ENCODE measurements at regions not wholly inside any gene's neighbourhood (a gene's known extent, or its start where the extent isn't known, plus 50 kb on each side); places are given as distances from the start of the nearest gene placed in this dataset.
"Not testable (repeated sequence)": the region's sequence is repeated elsewhere in the genome, so short reads cannot be mapped to it uniquely, and the experiment has no call there.

DNA sequence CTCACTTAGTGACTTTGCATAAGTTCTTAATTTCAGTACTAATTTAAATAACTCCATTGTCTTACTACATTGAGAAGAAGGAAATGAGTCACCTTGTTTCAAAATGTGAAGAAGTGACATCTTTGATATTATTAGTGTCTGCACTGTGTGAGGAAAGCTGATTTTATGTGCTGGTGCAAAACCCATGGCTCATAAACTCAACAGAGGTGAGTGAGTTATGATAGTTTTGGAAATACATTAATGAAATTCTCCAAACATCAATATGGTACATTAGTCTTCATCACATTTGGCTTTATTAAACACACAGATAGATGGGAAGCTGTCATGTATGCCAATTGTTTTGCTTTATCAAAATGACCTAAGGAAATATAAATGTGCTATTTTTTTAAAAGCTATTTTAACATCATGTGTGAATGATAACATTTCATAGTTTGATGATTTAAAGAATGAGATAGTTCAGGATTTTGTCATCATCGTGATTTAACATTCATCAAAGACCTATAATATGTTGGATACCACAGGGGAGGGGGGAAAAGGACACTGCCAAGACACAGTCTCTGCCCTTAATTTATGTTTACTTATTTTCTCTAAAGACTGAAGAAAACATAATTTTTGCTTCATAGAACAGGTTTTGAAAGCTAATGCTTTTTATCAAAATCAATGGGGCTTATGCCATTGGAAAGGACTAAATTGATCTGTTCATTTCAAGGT lies 902.3 kb upstream of the SLITRK1 start:
- TF ChIP-seq EZH2phosphoT487 (IDR thresholded peaks at IDR 0.05; ENCODE audit: borderline replicate concordance) = no peak
- TF ChIP-seq, protein P1, sequence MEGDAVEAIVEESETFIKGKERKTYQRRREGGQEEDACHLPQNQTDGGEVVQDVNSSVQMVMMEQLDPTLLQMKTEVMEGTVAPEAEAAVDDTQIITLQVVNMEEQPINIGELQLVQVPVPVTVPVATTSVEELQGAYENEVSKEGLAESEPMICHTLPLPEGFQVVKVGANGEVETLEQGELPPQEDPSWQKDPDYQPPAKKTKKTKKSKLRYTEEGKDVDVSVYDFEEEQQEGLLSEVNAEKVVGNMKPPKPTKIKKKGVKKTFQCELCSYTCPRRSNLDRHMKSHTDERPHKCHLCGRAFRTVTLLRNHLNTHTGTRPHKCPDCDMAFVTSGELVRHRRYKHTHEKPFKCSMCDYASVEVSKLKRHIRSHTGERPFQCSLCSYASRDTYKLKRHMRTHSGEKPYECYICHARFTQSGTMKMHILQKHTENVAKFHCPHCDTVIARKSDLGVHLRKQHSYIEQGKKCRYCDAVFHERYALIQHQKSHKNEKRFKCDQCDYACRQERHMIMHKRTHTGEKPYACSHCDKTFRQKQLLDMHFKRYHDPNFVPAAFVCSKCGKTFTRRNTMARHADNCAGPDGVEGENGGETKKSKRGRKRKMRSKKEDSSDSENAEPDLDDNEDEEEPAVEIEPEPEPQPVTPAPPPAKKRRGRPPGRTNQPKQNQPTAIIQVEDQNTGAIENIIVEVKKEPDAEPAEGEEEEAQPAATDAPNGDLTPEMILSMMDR (conservative IDR thresholded peaks at IDR 0.05; ENCODE audit: low read length) = no peak
- Histone ChIP-seq H3K4me2 (ENCODE audit: low read depth, low read length, poor library complexity, severe bottlenecking) (no peak overlapping the region), H3K4me1 (ENCODE audit: insufficient read depth, low read length, poor library complexity, severe bottlenecking) (no peaks in the 10 kb centered on the region)

GRCh38 chr13:84777316-84777715 lies 895.0 kb upstream of the SLITRK1 start:
- no peaks in the 10 kb centered on the region for H3K79me2 ChIP-seq (ENCODE audit: insufficient read depth, low read length)

More for the DNA sequence above, 902.3 kb upstream of the SLITRK1 start:
- no peaks in the 10 kb centered on the region for H3K79me2 ChIP-seq (ENCODE audit: insufficient read depth, low read length)
- H2AFZ ChIP-seq (ENCODE audit: low read length) = no peak overlapping the region
- no peaks in the 10 kb centered on the region for H3K36me3 ChIP-seq (ENCODE audit: insufficient read depth, low read length)
- no peak overlapping the region for H3K9ac ChIP-seq (ENCODE audit: low read depth, low read length, poor library complexity, severe bottlenecking)
- no peaks in the 10 kb centered on the region for H3K9me3 ChIP-seq (ENCODE audit: insufficient read depth, low read depth, low read length)
- H3K4me3 ChIP-seq (ENCODE audit: low read length, poor library complexity, severe bottlenecking) = no peak overlapping the region
- no peaks in the 10 kb centered on the region for H3K27me3 ChIP-seq (ENCODE audit: insufficient read depth, low read length, poor library complexity, severe bottlenecking)
- H4K20me1 ChIP-seq (ENCODE audit: insufficient read depth, low read length, poor library complexity, severe bottlenecking) = no peaks in the 10 kb centered on the region
- H3F3A ChIP-seq (ENCODE audit: low read depth) = no peaks in the 10 kb centered on the region
- no peaks in the 10 kb centered on the region for H3K9me2 ChIP-seq (replicated peaks; ENCODE audit: low read depth, low read length)

DNA sequence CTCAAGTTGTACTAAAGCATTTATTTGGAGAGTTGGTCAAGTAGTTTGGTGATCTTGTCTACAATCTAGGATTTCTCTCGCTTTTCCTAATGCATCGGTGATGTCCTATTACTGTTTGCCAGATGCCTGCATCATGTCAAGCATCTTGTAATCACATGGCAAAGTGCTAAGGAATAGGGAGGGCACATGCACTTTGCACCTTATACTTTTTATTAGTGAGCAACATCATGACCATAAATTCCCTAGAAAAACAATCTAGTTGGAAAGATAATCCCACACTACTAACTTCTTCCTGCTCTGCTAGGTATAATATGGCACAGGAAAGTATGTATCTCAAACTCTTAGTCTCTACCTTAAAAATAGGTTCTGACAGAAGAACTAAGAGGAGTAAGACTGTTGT lies 894.3 kb upstream of the SLITRK1 start:
- Histone ChIP-seq H3F3A (ENCODE audit: low read depth) (no peaks in the 10 kb centered on the region), H3K9ac (ENCODE audit: low read depth, low read length, poor library complexity, severe bottlenecking) (no peak overlapping the region), H4K20me1 (ENCODE audit: insufficient read depth, low read length, poor library complexity, severe bottlenecking) (no peaks in the 10 kb centered on the region), H3K79me2 (ENCODE audit: insufficient read depth, low read length) (no peaks in the 10 kb centered on the region), H2AFZ (ENCODE audit: low read length) (no peak overlapping the region), H3K4me3 (ENCODE audit: low read length, poor library complexity, severe bottlenecking) (no peak overlapping the region), H3K9me2 (replicated peaks; ENCODE audit: low read depth, low read length) (no peaks in the 10 kb centered on the region), H3K9me3 (ENCODE audit: insufficient read depth, low read depth, low read length) (no peaks in the 10 kb centered on the region), H3K27me3 (ENCODE audit: insufficient read depth, low read length, poor library complexity, severe bottlenecking) (no peaks in the 10 kb centered on the region), H3K4me1 (ENCODE audit: insufficient read depth, low read length, poor library complexity, severe bottlenecking) (no peaks in the 10 kb centered on the region), H3K36me3 (ENCODE audit: insufficient read depth, low read length) (no peaks in the 10 kb centered on the region), H3K4me2 (ENCODE audit: low read depth, low read length, poor library complexity, severe bottlenecking) (no peak overlapping the region)
- no peak for TF ChIP-seq EZH2phosphoT487 (IDR thresholded peaks at IDR 0.05; ENCODE audit: borderline replicate concordance)
- TF ChIP-seq, protein P1 (conservative IDR thresholded peaks at IDR 0.05; ENCODE audit: low read length) = no peak

More at GRCh38 chr13:84777316-84777715, 895.0 kb upstream of the SLITRK1 start:
- no peak overlapping the region for H3K9ac ChIP-seq (ENCODE audit: low read depth, low read length, poor library complexity, severe bottlenecking)
- H3K36me3 ChIP-seq (ENCODE audit: insufficient read depth, low read length) = no peaks in the 10 kb centered on the region
- no peaks in the 10 kb centered on the region for H3K9me2 ChIP-seq (replicated peaks; ENCODE audit: low read depth, low read length)
- TF ChIP-seq, protein P1 (conservative IDR thresholded peaks at IDR 0.05; ENCODE audit: low read length) = no peak
- TF ChIP-seq EZH2phosphoT487 (IDR thresholded peaks at IDR 0.05; ENCODE audit: borderline replicate concordance) = no peak
- H4K20me1 ChIP-seq (ENCODE audit: insufficient read depth, low read length, poor library complexity, severe bottlenecking) = no peaks in the 10 kb centered on the region
- no peak overlapping the region for H3K4me3 ChIP-seq (ENCODE audit: low read length, poor library complexity, severe bottlenecking)
- H3K27me3 ChIP-seq (ENCODE audit: insufficient read depth, low read length, poor library complexity, severe bottlenecking) = no peaks in the 10 kb centered on the region
- no peak overlapping the region for H3K4me2 ChIP-seq (ENCODE audit: low read depth, low read length, poor library complexity, severe bottlenecking)
- no peak overlapping the region for H2AFZ ChIP-seq (ENCODE audit: low read length)
- H3F3A ChIP-seq (ENCODE audit: low read depth) = no peaks in the 10 kb centered on the region
- H3K9me3 ChIP-seq (ENCODE audit: insufficient read depth, low read depth, low read length) = no peaks in the 10 kb centered on the region
- H3K4me1 ChIP-seq (ENCODE audit: insufficient read depth, low read length, poor library complexity, severe bottlenecking) = no peaks in the 10 kb centered on the region

- not testable (repeated sequence) for H3K4me1 ChIP-seq (ENCODE audit: insufficient read depth, low read length, poor library complexity, severe bottlenecking); H3F3A ChIP-seq (ENCODE audit: low read depth); H3K9me3 ChIP-seq (ENCODE audit: insufficient read depth, low read depth, low read length); H3K36me3 ChIP-seq (ENCODE audit: insufficient read depth, low read length); H4K20me1 ChIP-seq (ENCODE audit: insufficient read depth, low read length, poor library complexity, severe bottlenecking); H3K4me2 ChIP-seq (ENCODE audit: low read depth, low read length, poor library complexity, severe bottlenecking); H3K27me3 ChIP-seq (ENCODE audit: insufficient read depth, low read length, poor library complexity, severe bottlenecking); H3K79me2 ChIP-seq (ENCODE audit: insufficient read depth, low read length); H2AFZ ChIP-seq (ENCODE audit: low read length); H3K4me3 ChIP-seq (ENCODE audit: low read length, poor library complexity, severe bottlenecking); H3K9me2 ChIP-seq (replicated peaks; ENCODE audit: low read depth, low read length); H3K9ac ChIP-seq (ENCODE audit: low read depth, low read length, poor library complexity, severe bottlenecking)
Observed at GRCh38 chr13:84775920-84776319, 893.6 kb upstream of the SLITRK1 start.
